ENCODE measurements at regions not wholly inside any gene's neighbourhood (a gene's known extent, or its start where the extent isn't known, plus 50 kb on each side); places are given as distances from the start of the nearest gene placed in this dataset.

GRCh38 chr1:238201992-238202391, 311.3 kb upstream of the ZP4 start:
- no peak for DNase-seq (ENCODE audit: low read depth)

- DNase-seq (ENCODE audit: low read depth): no peak
Measured at GRCh38 chr1:238199325-238199724, 308.6 kb upstream of the ZP4 start.

DNA sequence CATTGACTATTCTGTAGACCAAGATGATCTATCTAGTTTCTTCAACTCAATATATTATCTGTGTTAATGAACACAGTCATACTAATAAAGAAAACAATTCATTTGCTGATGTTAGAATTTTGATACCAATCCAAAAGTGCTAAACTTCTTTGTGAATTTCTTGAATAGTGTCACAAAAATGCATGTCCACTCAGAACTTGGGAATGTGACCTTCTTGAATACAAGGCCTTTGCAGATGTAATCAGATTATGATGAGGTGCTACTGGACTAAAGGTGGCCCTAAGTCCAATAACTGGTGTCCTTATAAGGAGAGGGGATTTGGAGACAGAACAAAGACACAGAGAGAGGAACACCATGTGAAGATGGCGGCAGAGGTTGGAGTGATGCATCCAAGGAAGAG, 305.8 kb upstream of the ZP4 start:
- DNase-seq (ENCODE audit: low read depth): no peak

- DNase-seq (ENCODE audit: low read depth): no peak
Measured at GRCh38 chr1:238191170-238191569, 300.4 kb upstream of the ZP4 start.

DNA sequence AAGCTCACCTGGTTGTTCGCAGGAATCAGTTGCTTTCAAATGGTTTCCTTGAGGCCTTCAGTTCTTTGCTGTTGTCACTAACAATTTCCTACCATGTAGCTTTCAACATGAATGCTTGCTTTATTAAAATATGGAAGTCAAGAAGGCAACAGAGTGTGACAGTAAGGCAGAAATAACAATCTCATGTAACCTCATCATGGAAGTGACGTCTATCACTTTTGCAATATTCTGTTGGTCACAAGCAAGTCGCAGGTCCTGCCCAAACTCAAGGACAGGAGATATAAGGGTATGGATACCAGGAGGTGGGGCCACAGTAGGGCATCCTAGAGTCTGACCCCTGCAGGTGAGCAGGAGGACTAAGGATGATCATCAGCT, 296.8 kb upstream of the ZP4 start:
- DNase-seq (ENCODE audit: low read depth): no peak

DNA sequence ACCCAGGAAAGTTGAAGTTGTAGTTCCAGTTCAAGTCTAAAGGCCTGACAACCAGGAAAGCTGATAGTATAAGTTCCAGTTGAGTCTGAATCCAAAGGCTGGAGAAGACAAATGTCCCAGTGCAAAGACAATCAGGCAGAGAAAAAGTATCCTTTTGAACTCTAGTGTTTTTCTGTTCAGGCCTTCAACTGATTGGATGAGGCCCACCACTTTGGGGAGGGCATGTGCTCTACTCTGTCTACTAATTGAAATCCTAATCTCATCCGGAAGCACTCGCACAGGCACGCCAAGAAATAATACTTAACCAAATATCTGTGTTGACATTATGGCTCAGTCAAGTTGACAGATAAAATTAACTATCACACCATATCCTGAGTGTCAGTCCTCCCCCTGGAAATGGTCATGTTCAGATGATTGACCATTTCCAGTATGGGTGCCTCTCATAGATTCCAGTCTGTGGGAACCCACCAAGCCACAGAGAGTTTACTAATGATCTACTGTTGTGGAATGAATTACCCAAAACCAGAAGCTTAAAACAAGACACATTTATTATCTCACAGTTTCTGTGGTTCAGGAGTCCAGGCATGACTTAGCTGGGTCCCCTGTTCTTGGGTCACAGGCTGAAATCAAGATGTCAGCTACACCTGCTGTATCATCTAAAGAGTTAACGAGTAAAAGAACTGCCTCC, 296.3 kb upstream of the ZP4 start:
- DNase-seq (ENCODE audit: low read depth): no peak

- DNase-seq (ENCODE audit: low read depth): no peak
Measured at GRCh38 chr1:238177960-238178645, 287.4 kb upstream of the ZP4 start.

- no peak for DNase-seq (ENCODE audit: low read depth)
Measured at GRCh38 chr1:238177351-238177750, 286.6 kb upstream of the ZP4 start.

DNA sequence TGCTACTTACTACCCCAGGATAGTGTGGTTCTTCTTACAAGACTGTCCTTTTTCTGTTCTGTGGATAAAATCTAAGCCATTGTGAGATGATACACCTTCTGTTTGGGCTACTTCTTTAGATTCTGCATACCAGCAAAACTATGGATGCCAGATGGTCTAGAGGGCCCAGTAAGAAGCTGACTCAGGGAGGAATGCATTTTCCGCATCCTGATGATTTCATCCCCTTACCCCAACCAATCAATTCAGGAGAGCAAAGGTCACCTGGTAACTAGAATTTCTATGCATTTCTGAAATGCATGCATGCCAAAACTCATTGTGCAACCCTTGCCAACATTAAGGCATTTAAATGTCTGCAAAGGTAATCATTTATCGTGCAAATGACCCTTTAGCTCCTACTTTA, 285.7 kb upstream of the ZP4 start:
- no peak for DNase-seq (ENCODE audit: low read depth)

DNA sequence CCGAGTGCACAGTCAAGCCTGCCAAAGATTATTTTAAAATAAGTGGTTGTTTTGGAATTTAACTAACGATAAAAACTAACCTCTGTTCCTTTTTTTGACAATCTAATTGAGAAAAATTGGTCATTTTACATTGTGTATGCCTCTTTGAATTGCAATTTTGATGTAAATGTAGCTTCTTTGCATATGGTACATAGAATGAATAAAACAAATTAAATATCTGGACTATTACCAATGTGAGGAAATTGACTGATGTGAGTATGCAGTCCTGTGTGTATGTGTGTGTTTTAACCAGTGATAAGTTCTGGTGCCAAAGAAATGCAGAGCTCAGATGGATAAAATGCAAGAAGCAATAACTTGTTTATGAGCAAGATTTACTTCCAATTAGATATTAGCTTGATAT, 281.3 kb upstream of the ZP4 start:
- no peak for DNase-seq (ENCODE audit: low read depth)

DNA sequence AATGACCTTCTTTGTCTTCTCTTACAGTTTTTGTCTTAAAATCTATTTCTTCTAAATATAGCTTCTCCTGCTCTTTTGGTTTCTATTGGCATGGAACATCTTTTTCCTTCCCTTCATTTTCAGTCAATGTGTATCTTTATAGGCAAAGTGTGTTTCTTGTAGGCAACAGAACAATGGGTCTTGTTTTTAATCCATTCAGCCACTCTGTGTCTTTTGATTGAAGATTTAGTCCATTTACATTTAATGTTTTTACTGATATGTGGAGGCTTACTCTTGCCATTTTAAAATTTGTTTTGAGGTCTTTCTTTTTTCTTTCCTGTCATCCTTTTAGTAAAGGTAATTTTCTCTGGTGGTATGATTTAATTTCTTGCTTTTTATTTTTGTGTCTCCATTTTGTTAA, 271.2 kb upstream of the ZP4 start:
- no peak for DNase-seq (ENCODE audit: low read depth)

DNA sequence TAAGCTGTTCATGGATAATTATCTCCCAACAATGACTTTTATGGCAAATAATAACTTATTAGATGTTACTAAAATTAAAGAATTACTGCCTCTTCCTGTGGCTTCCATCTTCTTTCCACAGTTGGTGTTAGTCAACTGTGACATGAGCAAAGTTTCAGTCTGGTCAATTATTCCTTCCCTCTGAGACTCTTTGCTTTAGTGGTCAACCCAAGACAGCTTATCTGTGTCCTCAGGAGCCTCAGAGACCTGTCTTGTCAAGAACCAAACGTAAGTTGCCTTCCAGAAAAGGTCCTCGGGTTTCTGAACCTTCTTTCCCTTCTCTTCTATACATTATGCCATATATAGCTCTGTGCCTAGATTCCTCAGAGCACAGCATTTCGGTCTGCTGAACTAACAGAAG, 263.2 kb upstream of the ZP4 start:
- no peak for DNase-seq (ENCODE audit: low read depth)

GRCh38 chr1:238153253-238153652, 262.5 kb upstream of the ZP4 start:
- no peak for DNase-seq (ENCODE audit: low read depth)

GRCh38 chr1:238152119-238152518, 261.4 kb upstream of the ZP4 start:
- DNase-seq (ENCODE audit: low read depth): no peak

- DNase-seq (ENCODE audit: low read depth): no peak
Measured at GRCh38 chr1:238143038-238143437, 252.3 kb upstream of the ZP4 start.

DNA sequence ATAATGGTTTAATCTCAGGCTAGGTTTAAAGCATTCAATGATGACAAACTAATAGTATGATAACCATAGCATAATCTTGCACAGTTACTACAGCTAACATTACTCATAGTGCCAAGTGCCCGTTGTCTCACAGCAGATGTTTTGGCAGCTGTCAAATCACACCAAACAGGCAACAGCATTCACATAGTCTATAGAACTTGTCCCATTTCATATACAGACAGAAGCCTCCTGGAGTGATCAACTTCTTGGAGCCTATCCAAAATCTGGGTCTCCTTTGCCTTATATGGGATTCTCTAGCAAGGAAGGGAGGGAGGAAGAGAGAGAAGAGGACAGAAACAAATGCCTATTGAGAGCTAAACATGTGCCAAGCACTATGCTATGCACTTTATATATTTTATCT, 250.6 kb upstream of the ZP4 start:
- DNase-seq (ENCODE audit: low read depth): no peak

DNA sequence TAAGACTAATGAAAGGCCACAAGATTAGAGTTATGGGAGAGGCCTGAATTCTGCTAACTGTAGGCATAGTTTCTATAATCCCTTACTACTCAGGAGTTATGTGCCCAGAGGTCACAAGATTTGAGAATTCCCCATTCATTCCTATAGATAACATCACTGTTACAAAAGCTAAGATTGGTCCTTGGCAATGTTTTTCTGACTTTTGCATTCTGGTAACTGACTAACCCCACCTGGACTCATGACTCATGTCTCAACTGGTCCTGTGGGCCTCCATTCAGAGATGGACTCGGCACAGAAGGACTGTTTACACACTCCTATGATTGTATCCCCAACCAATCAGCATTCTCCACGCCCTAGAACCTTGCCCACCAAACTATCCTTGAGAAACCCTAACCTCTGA, 249.0 kb upstream of the ZP4 start:
- DNase-seq (ENCODE audit: low read depth): no peak

GRCh38 chr1:238138059-238138626, 247.4 kb upstream of the ZP4 start:
- no peak for DNase-seq (ENCODE audit: low read depth)

- DNase-seq (ENCODE audit: low read depth): no peak
Measured at GRCh38 chr1:238135708-238136664, 245.3 kb upstream of the ZP4 start.

DNA sequence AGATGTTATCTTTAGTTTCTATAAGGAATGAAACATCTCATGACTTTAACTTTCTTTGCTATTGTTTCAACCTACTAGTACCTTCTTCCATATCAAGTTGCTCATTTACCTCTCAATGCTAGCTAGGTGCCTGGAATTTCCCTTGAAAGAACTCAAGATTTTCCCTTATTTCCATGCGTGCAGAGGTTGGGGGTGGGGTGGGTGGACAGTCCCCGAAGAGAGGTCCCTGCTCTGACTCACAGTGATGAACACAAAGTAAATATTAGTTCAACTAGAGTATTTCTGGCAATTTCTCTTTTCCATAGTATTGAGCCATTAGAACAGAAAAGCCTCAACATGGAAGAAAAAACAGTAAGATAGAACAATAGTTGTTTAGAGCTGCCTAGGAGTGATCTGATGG, 239.0 kb upstream of the ZP4 start:
- no peak for DNase-seq (ENCODE audit: low read depth)

DNA sequence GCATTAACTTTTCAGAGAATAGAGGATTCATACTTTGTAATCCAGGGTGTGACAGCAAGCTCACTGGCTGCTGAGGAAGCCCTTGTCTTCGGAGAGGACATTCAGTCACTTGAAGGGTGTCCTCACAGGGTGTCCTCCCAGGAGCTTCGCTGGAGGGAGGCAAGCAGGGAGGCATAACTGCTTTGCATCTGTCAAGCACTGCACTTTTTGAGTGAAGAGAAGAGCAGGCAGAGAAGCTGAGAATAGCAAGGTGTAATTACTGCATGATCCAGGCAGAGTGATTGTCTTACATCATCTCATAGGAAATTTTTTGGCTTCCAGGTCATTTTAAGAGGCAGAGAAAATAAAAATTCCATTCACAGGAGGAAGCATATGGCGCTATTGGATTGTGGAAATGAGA, 232.5 kb upstream of the ZP4 start:
- no peak for DNase-seq (ENCODE audit: low read depth)

DNA sequence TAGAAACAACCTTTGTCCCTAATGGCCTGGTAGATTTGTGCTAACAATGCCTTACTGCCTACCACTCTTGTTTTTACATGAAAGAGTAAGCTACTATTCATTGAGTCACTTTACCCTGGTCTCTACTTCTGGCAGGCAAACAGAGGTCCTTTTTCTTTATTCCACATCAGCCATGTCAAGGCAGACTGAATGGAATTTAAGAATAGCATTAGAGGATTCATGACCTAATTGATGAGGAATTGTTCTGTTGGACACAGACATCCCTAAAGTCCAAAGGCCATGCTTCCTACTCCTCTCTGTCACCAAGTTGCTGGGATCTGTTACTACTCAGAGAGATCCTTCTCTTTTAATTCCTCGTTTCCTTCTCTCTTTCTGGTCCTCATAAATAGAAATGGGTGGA, 229.1 kb upstream of the ZP4 start:
- no peak for DNase-seq (ENCODE audit: low read depth)

- DNase-seq (ENCODE audit: low read depth): no peak
Measured at GRCh38 chr1:238119060-238119459, 228.3 kb upstream of the ZP4 start.

All from GM04504 (cell line).